ENCODE measurements at regions not wholly inside any gene's neighbourhood (a gene's known extent, or its start where the extent isn't known, plus 50 kb on each side); places are given as distances from the start of the nearest gene placed in this dataset.

GRCh38 chr13:80274643-80275042 is 66.3 kb downstream of the SPRY2 start:
- no peak for TF ChIP-seq CTCF (IDR thresholded peaks at IDR 0.05)
- no peak for TF ChIP-seq POLR2A (IDR thresholded peaks at IDR 0.05)
